Chondrocyte (in vitro differentiated cells): ENCODE measurements at regions not wholly inside any gene's neighbourhood (a gene's known extent, or its start where the extent isn't known, plus 50 kb on each side); places are given as distances from the start of the nearest gene placed in this dataset.

Source experiments
- DNase-seq: peaks from one replicate; pipeline ENCODE4 v3.0.0; 2021; ENCODE audit warnings: mixed read lengths, low spot score
- H3K27ac Mint-ChIP-seq: one replicate; pipeline ENCODE4 v1.8.0; 2021; ENCODE audit warnings: mild to moderate bottlenecking, moderate library complexity, mixed read lengths; ENCODE audit not compliant: unreplicated experiment
- H3K27me3 Mint-ChIP-seq: 2 replicates; pipeline ENCODE4 v1.8.0; 2021; ENCODE audit warnings: low read depth, mixed read lengths
- H3K36me3 Mint-ChIP-seq: 2 replicates; pipeline ENCODE4 v1.8.0; 2021; ENCODE audit warnings: low read depth, mixed read lengths
- H3K4me1 Mint-ChIP-seq: 2 replicates; pipeline ENCODE4 v1.8.0; 2021; ENCODE audit warnings: low read depth, mild to moderate bottlenecking, mixed read lengths
- H3K4me3 Mint-ChIP-seq: one replicate; pipeline ENCODE4 v1.8.0; 2021; ENCODE audit warnings: mild to moderate bottlenecking, moderate library complexity, mixed read lengths; ENCODE audit not compliant: unreplicated experiment
- H3K9me3 Mint-ChIP-seq: 2 replicates; pipeline ENCODE4 v1.8.0; 2021; ENCODE audit warnings: low read depth, mixed read lengths
- TF ChIP-seq, protein P1 (sequence below): fragments of 200-600 bp; sonication (generic); IDR thresholded peaks from 2 replicates; pipeline ENCODE4 v1.5.0; 2021; ENCODE audit warnings: antibody characterized with exemption, mild to moderate bottlenecking, moderate library complexity

DNA sequence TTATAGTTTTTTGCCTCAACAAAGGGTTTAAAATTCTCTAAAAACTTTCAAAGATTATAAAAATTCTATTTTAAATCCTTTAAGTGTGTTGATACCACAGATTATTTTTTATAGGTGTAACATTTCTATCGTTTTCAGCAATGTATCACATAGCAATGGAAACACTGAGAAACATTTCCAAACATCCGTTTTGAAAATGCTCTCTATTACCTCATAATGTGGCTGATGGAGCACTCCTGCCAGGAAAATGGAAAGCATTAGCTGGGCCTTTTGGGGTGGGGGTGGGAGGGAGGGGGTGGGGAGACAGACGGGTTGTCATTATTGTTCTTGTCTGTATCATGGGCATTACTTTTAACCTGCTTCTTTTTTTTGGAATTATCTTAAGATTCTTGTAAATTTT is 516.5 kb downstream of the ACTL7B start:
- Mint-ChIP-seq H3K27me3 (peaks cover 28% of the 10 kb centered on the region), H3K9me3 (no peaks in the 10 kb centered on the region), H3K36me3 (no peaks in the 10 kb centered on the region), H3K27ac (no peak overlapping the region), H3K4me1 (no peaks in the 10 kb centered on the region), H3K4me3 (no peak overlapping the region)
- DNase-seq = no peak
- TF ChIP-seq, protein P1, sequence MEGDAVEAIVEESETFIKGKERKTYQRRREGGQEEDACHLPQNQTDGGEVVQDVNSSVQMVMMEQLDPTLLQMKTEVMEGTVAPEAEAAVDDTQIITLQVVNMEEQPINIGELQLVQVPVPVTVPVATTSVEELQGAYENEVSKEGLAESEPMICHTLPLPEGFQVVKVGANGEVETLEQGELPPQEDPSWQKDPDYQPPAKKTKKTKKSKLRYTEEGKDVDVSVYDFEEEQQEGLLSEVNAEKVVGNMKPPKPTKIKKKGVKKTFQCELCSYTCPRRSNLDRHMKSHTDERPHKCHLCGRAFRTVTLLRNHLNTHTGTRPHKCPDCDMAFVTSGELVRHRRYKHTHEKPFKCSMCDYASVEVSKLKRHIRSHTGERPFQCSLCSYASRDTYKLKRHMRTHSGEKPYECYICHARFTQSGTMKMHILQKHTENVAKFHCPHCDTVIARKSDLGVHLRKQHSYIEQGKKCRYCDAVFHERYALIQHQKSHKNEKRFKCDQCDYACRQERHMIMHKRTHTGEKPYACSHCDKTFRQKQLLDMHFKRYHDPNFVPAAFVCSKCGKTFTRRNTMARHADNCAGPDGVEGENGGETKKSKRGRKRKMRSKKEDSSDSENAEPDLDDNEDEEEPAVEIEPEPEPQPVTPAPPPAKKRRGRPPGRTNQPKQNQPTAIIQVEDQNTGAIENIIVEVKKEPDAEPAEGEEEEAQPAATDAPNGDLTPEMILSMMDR = no peak

DNA sequence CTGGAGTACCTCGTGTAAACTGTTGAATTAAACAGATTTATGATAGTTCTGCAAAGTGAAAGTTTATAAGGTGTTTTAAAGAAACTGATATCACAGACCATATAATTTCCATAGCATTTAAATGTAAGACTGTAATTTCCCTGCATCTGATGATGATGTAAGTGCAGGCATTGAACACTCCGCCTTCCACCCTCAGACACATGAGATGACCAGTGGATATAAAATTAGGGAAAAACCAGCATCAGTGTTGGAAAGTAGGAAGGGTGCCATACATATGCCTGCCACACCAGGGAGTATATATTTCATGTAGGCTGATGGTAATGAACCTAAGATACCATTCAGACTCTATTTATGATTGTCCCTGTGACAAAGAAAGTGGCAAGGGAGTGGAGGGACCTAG is 519.2 kb downstream of the ACTL7B start:
- TF ChIP-seq, protein P1 = no peak
- H3K27ac Mint-ChIP-seq = no peak overlapping the region
- peaks cover 3% of the 10 kb centered on the region for H3K9me3 Mint-ChIP-seq
- DNase-seq = no peak
- no peaks in the 10 kb centered on the region for H3K36me3 Mint-ChIP-seq
- no peaks in the 10 kb centered on the region for H3K4me1 Mint-ChIP-seq
- no peak overlapping the region for H3K4me3 Mint-ChIP-seq
- peaks cover 31% of the 10 kb centered on the region for H3K27me3 Mint-ChIP-seq

DNA sequence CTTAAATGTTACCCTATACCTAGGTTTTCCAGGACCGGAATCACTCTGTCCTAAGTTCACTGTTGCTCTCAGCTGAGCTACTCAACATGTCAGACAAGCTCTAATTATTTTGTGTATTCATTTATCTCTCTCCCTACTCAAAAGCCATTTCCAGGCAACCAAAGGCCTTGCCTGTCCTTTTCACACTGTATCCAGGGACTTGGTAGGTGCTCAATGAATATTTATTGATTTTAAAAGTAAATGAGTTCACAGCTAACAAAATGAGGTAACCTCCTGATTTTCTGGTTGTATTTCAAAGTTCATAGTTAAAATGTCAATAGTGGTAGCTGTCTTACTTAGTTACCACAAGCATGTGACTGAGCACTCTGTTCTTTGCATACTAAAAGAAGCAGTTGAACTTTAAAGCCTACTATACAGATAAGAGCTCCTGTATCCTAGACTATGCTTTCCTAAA is 522.2 kb downstream of the ACTL7B start:
- TF ChIP-seq, protein P1 = no peak
- H3K36me3 Mint-ChIP-seq = peaks cover 2% of the 10 kb centered on the region
- H3K4me1 Mint-ChIP-seq = no peaks in the 10 kb centered on the region
- H3K4me3 Mint-ChIP-seq = no peak overlapping the region
- peaks cover 13% of the 10 kb centered on the region for H3K9me3 Mint-ChIP-seq
- peaks cover 34% of the 10 kb centered on the region for H3K27me3 Mint-ChIP-seq
- no peak for DNase-seq
- no peak overlapping the region for H3K27ac Mint-ChIP-seq

DNA sequence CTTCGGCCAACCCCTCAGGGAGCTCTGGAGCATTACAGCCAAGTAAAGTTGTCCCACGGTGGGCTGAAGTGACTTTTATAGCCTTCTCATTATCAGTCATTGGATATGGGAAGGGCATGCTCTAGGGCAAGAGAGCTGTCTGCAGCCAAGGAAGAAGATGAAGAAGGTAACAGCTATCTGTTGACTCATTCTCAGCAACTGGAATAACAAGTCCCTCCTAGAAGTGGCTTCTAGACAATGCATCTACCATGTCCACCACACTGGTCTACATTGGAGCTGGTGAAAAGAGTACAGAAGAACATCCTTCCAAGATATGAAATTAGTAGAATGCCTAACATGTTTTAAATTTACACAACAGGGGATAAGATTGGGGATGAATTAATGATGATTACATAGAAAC is 524.2 kb downstream of the ACTL7B start:
- Mint-ChIP-seq H3K27ac (no peak overlapping the region), H3K36me3 (peaks cover 10% of the 10 kb centered on the region), H3K9me3 (peaks cover 31% of the 10 kb centered on the region), H3K4me3 (no peak overlapping the region), H3K4me1 (no peaks in the 10 kb centered on the region), H3K27me3 (peaks cover 26% of the 10 kb centered on the region)
- TF ChIP-seq, protein P1 = no peak
- DNase-seq = no peak

DNA sequence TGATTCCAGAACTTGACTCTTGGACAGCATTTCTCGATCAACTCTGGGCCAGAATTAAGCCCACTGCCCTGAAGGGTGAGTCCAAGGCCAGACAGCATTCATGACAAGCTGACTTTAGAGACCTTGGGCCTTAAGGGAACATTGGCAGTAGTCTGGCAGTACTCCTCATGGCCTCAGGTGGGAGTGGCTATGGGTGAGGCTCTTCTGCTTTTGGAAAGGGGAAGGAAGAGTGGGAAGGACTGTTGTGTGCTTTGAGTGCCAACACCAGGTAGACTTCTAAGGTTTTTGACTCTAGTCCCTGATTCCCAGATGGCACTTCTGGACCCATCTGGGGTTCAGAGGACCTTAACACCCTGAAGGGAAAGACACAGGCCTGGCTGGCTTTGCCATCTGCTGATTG is 530.4 kb downstream of the ACTL7B start:
- no peak for DNase-seq
- H3K27ac Mint-ChIP-seq = no peak overlapping the region
- TF ChIP-seq, protein P1 = no peak
- H3K4me3 Mint-ChIP-seq = no peak overlapping the region
- H3K9me3 Mint-ChIP-seq = peaks cover 34% of the 10 kb centered on the region
- H3K4me1 Mint-ChIP-seq = no peaks in the 10 kb centered on the region
- no peaks in the 10 kb centered on the region for H3K27me3 Mint-ChIP-seq
- peaks cover 13% of the 10 kb centered on the region for H3K36me3 Mint-ChIP-seq
